ENCODE measurements at regions not wholly inside any gene's neighbourhood (a gene's known extent, or its start where the extent isn't known, plus 50 kb on each side); places are given as distances from the start of the nearest gene placed in this dataset.

DNA sequence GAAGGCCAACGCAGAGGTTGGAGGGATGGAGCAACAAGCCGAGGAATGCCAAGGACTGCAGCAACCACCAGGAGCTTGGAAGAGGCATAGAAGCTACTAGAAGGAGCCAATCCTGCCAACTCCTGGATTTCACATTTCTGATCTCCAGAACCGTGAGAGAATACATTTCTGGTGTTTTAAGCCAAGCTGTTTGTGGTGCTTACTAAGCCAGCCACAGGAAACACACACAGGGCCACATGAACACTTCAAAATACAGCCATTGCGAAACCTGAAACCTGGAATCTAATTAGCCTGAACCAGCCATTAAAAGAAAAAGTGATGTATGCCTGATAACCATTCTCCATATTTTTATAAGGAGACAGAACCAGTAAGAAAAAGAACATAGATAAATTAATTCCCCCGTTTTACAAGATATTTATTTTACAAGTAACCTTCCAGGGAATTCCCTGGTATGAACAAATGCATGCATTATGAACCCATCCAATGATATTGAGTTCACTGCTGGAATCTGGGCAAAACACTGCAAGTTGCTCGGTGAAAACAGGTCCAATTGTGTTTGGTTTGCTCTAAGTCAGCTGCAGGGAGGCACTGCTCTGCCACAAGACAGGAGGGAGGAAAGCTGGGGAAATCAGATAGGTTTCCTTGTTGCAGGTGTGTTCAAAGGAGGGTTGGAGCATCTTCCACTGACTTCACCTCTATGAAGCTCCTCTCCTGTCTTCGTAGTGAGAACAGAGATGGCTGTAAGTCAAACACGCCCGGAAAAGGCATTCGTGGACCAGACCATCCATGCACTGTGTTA lies 70.2 kb downstream of the ETS2 start:
- no peak for DNase-seq

Data from NCI-H774 (cell line).